SK-N-SH treated with all-trans-retinoic acid at 6 μM for 48 hours (cell line): ENCODE measurements at regions not wholly inside any gene's neighbourhood (a gene's known extent, or its start where the extent isn't known, plus 50 kb on each side); places are given as distances from the start of the nearest gene placed in this dataset.

ENCODE experiments used
- CREB5 ChIP-seq: fragments of 250-450 bp; sonication (Bioruptor Pico); IDR thresholded peaks from 2 replicates; pipeline ENCODE4 v1.5.1; 2020; ENCODE audit warnings: low read depth, mild to moderate bottlenecking, moderate library complexity
- CSDC2 ChIP-seq: fragments of 250-450 bp; sonication (Bioruptor Pico); IDR thresholded peaks from 2 replicates; pipeline ENCODE4 v1.5.0; 2020; ENCODE audit warnings: mild to moderate bottlenecking, moderate library complexity
- OSR1 ChIP-seq: fragments of 250-450 bp; sonication (Bioruptor Pico); IDR thresholded peaks from 2 replicates; pipeline ENCODE4 v1.8.0; 2022; ENCODE audit warnings: moderate library complexity, mild to moderate bottlenecking, inconsistent platforms
- PPARA ChIP-seq: fragments of 250-450 bp; sonication (Bioruptor Pico); IDR thresholded peaks from 2 replicates; pipeline ENCODE4 v1.5.0; 2020; ENCODE audit warnings: mild to moderate bottlenecking, borderline replicate concordance
- RARB ChIP-seq: fragments of 250-450 bp; sonication (Bioruptor Pico); IDR thresholded peaks from 2 replicates; pipeline ENCODE4 v1.8.0; 2021; ENCODE audit warnings: mild to moderate bottlenecking, moderate library complexity
- TF ChIP-seq, protein P1 (sequence below): fragments of 250-450 bp; sonication (Bioruptor Pico); IDR thresholded peaks from 2 replicates; pipeline ENCODE4 v1.8.0; 2020; ENCODE audit warnings: mild to moderate bottlenecking, moderate library complexity, borderline replicate concordance

DNA sequence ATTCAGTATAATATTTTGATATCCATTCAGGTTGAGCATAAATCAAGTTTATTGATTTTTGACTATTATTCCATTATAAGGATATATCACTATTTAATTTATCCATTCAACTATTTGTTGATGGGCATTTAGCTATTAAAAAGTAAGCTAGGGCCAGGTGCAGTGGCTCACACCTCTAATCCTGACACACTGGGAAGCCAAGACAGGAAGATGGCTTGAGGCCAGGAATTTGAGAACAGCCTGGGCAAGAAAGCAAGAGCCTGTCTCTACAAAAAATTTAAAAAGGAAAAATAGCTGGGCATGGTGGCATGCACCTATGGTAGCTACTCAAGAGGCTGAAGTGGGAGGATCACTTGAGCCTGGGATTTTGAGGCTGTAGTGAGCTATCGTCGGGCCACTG, 183.5 kb downstream of the HNMT start:
- no peak for TF ChIP-seq RARB (CRISPR knock-in tag)
- TF ChIP-seq, protein P1, sequence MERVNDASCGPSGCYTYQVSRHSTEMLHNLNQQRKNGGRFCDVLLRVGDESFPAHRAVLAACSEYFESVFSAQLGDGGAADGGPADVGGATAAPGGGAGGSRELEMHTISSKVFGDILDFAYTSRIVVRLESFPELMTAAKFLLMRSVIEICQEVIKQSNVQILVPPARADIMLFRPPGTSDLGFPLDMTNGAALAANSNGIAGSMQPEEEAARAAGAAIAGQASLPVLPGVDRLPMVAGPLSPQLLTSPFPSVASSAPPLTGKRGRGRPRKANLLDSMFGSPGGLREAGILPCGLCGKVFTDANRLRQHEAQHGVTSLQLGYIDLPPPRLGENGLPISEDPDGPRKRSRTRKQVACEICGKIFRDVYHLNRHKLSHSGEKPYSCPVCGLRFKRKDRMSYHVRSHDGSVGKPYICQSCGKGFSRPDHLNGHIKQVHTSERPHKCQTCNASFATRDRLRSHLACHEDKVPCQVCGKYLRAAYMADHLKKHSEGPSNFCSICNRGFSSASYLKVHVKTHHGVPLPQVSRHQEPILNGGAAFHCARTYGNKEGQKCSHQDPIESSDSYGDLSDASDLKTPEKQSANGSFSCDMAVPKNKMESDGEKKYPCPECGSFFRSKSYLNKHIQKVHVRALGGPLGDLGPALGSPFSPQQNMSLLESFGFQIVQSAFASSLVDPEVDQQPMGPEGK (CRISPR knock-in tag): no peak
- TF ChIP-seq CREB5: no peak
- TF ChIP-seq CSDC2 (CRISPR knock-in tag): no peak
- TF ChIP-seq OSR1: no peak
- no peak for TF ChIP-seq PPARA (CRISPR knock-in tag)
